ENCODE measurements at regions not wholly inside any gene's neighbourhood (a gene's known extent, or its start where the extent isn't known, plus 50 kb on each side); places are given as distances from the start of the nearest gene placed in this dataset.

DNA sequence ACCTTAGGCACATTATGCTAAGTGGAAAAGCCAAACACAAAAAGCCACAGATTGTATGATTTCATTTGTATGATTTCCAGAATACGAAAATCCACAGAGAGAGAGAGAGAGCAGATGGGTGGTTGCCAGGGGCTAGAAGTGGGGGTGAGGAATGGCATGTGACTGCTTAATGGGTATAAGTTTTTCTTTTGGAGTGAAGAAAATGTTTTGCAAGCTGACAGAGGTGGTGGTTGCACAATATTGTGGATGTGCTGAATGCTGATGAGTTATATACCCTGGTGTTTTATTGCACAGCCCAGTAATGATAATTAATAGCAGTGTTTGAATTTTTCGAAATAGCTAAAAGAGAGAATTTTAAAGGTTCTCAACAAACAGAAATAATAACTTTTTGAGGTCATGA lies 386.1 kb upstream of the HS3ST1 start:
- TF ChIP-seq, protein P1, sequence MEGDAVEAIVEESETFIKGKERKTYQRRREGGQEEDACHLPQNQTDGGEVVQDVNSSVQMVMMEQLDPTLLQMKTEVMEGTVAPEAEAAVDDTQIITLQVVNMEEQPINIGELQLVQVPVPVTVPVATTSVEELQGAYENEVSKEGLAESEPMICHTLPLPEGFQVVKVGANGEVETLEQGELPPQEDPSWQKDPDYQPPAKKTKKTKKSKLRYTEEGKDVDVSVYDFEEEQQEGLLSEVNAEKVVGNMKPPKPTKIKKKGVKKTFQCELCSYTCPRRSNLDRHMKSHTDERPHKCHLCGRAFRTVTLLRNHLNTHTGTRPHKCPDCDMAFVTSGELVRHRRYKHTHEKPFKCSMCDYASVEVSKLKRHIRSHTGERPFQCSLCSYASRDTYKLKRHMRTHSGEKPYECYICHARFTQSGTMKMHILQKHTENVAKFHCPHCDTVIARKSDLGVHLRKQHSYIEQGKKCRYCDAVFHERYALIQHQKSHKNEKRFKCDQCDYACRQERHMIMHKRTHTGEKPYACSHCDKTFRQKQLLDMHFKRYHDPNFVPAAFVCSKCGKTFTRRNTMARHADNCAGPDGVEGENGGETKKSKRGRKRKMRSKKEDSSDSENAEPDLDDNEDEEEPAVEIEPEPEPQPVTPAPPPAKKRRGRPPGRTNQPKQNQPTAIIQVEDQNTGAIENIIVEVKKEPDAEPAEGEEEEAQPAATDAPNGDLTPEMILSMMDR (IDR thresholded peaks at IDR 0.05; ENCODE audit: poor library complexity, severe bottlenecking), result no peak
- no peak for TF ChIP-seq EZH2 (IDR thresholded peaks at IDR 0.05; ENCODE audit: borderline replicate concordance, insufficient read depth, low read length, poor library complexity, severe bottlenecking)
- TF ChIP-seq RAD21 (conservative IDR thresholded peaks at IDR 0.05), result no peak
- TF ChIP-seq, protein P2, sequence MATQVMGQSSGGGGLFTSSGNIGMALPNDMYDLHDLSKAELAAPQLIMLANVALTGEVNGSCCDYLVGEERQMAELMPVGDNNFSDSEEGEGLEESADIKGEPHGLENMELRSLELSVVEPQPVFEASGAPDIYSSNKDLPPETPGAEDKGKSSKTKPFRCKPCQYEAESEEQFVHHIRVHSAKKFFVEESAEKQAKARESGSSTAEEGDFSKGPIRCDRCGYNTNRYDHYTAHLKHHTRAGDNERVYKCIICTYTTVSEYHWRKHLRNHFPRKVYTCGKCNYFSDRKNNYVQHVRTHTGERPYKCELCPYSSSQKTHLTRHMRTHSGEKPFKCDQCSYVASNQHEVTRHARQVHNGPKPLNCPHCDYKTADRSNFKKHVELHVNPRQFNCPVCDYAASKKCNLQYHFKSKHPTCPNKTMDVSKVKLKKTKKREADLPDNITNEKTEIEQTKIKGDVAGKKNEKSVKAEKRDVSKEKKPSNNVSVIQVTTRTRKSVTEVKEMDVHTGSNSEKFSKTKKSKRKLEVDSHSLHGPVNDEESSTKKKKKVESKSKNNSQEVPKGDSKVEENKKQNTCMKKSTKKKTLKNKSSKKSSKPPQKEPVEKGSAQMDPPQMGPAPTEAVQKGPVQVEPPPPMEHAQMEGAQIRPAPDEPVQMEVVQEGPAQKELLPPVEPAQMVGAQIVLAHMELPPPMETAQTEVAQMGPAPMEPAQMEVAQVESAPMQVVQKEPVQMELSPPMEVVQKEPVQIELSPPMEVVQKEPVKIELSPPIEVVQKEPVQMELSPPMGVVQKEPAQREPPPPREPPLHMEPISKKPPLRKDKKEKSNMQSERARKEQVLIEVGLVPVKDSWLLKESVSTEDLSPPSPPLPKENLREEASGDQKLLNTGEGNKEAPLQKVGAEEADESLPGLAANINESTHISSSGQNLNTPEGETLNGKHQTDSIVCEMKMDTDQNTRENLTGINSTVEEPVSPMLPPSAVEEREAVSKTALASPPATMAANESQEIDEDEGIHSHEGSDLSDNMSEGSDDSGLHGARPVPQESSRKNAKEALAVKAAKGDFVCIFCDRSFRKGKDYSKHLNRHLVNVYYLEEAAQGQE (IDR thresholded peaks at IDR 0.05; ENCODE audit: borderline replicate concordance), result no peak
- TF ChIP-seq TAF1 (IDR thresholded peaks at IDR 0.05; ENCODE audit: low read depth), result no peak
